GM12891 (cell line): ENCODE measurements at regions not wholly inside any gene's neighbourhood (a gene's known extent, or its start where the extent isn't known, plus 50 kb on each side); places are given as distances from the start of the nearest gene placed in this dataset.

Experiments used
- POLR2A ChIP-seq: IDR thresholded peaks from 2 replicates; pipeline ENCODE4 v1.6.1; 2011; ENCODE audit warnings: low read depth, low read length, control low read depth
- POLR2AphosphoS5 ChIP-seq: IDR thresholded peaks from 2 replicates; pipeline ENCODE4 v1.6.1; 2011; ENCODE audit warnings: low read depth, low read length, control low read depth
- POU2F2 ChIP-seq: IDR thresholded peaks from 2 replicates; pipeline ENCODE4 v1.6.1; 2011; ENCODE audit warnings: low read depth, mild to moderate bottlenecking, control low read depth, low read length, moderate library complexity
- SPI1 ChIP-seq: IDR thresholded peaks from 2 replicates; pipeline ENCODE4 v1.6.1; 2011; ENCODE audit warnings: low read depth, low read length, control low read depth
- TAF1 ChIP-seq: IDR thresholded peaks from 2 replicates; pipeline ENCODE4 v1.6.1; 2011; ENCODE audit warnings: low read depth, low read length, control low read depth

- TF ChIP-seq POLR2A (no peak), POLR2AphosphoS5 (no peak), TAF1 (no peak), SPI1 (no peak), POU2F2 (no peak)
These were observed 198.4 kb downstream of the WNT5A start for GRCh38 chr3:55288657-55289056.
